Islet precursor cell (in vitro differentiated cells): ENCODE measurements at regions not wholly inside any gene's neighbourhood (a gene's known extent, or its start where the extent isn't known, plus 50 kb on each side); places are given as distances from the start of the nearest gene placed in this dataset.
A peak's percentile ranks its signal among the peaks of the same experiment; 100 is the strongest.
"Not testable (repeated sequence)": the region's sequence is repeated elsewhere in the genome, so short reads cannot be mapped to it uniquely, and the experiment has no call there.

ENCODE experiments used
- DNase-seq: peaks from one replicate; pipeline ENCODE4 v3.0.0-alpha.2; 2018

GRCh38 chr7:142495301-142495700 is 237.4 kb upstream of the PRSS58 start:
- DNase-seq = not testable (repeated sequence)

- DNase-seq = no peak
These were observed 236.2 kb upstream of the PRSS58 start for GRCh38 chr7:142494021-142494420.

GRCh38 chr7:142488842-142489241 is 231.0 kb upstream of the PRSS58 start:
- peak; percentile 34 for DNase-seq

GRCh38 chr7:142488036-142488633 is 230.3 kb upstream of the PRSS58 start:
- no peak for DNase-seq

GRCh38 chr7:142487565-142487964 is 229.7 kb upstream of the PRSS58 start:
- not testable (repeated sequence) for DNase-seq

GRCh38 chr7:142487124-142487523 is 229.3 kb upstream of the PRSS58 start:
- DNase-seq = peak; percentile 75

GRCh38 chr7:142485617-142486226 is 227.9 kb upstream of the PRSS58 start:
- DNase-seq = peak; percentile 37

GRCh38 chr7:142483659-142484317 is 225.9 kb upstream of the PRSS58 start:
- no peak for DNase-seq

- DNase-seq = peak; percentile 73
These were observed 225.2 kb upstream of the PRSS58 start for GRCh38 chr7:142482891-142483658.

- DNase-seq = no peak
These were observed 223.7 kb upstream of the PRSS58 start for GRCh38 chr7:142481548-142481947.

GRCh38 chr7:142478479-142479220 is 220.8 kb upstream of the PRSS58 start:
- peak; percentile 86 for DNase-seq

GRCh38 chr7:142477801-142478200 is 219.9 kb upstream of the PRSS58 start:
- DNase-seq = not testable (repeated sequence)

GRCh38 chr7:142477079-142477651 is 219.3 kb upstream of the PRSS58 start:
- DNase-seq = no peak

GRCh38 chr7:142476077-142476476 is 218.2 kb upstream of the PRSS58 start:
- DNase-seq = no peak

- no peak for DNase-seq
These were observed 214.0 kb upstream of the PRSS58 start for GRCh38 chr7:142471820-142472219.

- no peak for DNase-seq
These were observed 212.6 kb upstream of the PRSS58 start for GRCh38 chr7:142470544-142470830.

- peak; percentile 25 for DNase-seq
These were observed 212.1 kb upstream of the PRSS58 start for GRCh38 chr7:142469696-142470543.

- DNase-seq = no peak
These were observed 211.2 kb upstream of the PRSS58 start for GRCh38 chr7:142468871-142469665.

- DNase-seq = not testable (repeated sequence)
These were observed 209.3 kb upstream of the PRSS58 start for GRCh38 chr7:142467056-142467655.

- no peak for DNase-seq
These were observed 205.6 kb upstream of the PRSS58 start for GRCh38 chr7:142463401-142463850.
